NCI-H1105 treated with DMSO at 0.1 percent for 48 hours (cell line): ENCODE measurements at regions not wholly inside any gene's neighbourhood (a gene's known extent, or its start where the extent isn't known, plus 50 kb on each side); places are given as distances from the start of the nearest gene placed in this dataset.
A peak's percentile ranks its signal among the peaks of the same experiment; 100 is the strongest.
"Not testable (repeated sequence)": the region's sequence is repeated elsewhere in the genome, so short reads cannot be mapped to it uniquely, and the experiment has no call there.

Experiments used
- DNase-seq: peaks from one replicate; lab custom pipeline; 2025; lab: John Stamatoyannopoulos, UW

DNA sequence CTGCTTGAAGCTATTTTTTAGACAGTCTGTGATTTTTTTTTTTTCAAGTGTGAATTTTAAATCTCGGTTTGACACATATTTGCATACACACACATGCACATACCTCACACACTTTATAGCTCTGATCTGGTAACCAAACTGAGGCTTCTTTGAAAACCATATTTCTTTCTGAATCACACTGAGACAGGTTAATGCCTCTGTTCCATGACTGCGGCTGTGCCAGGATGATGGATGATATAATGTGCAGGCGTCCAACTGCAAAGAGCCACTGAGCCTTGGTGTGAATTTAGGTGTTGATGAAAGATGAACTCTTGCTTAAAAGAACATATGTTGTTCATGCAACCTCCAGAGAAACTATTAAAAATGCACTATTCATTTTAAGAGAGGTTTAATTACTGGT lies 504.0 kb upstream of the OLFM3 start:
- DNase-seq: no peak

GRCh38 chr1:102498929-102499328 lies 502.2 kb upstream of the OLFM3 start:
- DNase-seq: no peak

DNA sequence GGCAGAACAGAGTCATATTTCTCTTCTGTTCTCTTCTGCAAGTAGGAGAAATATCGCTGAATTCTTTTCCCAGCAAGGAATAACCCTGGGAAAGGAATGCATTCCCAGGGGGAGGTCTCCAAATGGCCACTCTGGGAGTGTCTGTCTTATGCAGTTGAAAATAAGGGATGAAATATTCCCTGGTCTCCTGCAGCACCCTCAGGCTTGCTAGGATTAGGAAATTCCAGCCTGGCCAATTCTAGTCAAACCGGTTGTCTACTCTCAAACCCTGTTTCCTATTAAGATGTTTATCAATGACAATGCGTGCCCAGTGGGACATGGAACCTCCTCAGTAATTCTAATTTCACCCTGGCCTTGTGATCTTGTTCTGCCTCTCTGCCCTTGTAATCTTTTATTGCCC lies 501.1 kb upstream of the OLFM3 start:
- not testable (repeated sequence) for DNase-seq

- no peak for DNase-seq
Measured at GRCh38 chr1:102472520-102472919, 475.8 kb upstream of the OLFM3 start.

DNA sequence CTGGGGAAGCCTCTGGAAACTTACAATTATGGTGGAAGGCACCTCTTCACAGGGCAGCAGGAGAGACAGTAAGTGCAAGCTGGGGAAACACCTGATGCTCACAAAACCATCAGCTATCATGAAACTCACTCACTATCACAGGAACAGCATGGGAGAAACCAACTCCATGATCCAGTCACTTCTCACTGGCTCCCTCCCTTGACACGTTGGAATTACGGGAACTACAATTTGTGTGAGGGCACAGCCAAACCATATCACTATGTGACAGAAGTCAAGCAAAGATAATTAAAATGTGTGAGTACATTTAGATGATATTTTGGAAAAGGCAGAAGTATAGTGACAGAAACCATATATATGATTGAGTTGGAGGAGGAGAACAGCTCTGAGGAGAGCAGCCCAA lies 474.0 kb upstream of the OLFM3 start:
- no peak for DNase-seq

DNA sequence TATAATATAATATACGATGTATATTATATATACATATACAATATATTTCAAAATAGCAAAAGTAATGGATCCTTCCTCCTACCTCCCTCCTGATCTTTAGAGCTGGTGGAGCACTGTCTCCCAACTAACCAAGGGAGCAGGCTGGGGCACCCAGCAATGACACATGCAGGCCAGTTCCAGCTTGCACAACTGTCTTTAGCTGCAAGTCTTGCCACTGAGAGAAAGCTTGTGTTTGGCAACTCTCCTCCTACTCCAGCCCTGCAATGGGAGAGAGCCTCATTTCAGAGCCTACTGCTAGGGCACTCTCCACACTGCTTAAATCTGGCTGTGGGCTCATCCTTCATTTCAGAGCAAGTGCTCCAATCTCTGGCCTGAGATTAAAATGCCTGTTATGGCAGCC lies 469.8 kb upstream of the OLFM3 start:
- DNase-seq: no peak

DNA sequence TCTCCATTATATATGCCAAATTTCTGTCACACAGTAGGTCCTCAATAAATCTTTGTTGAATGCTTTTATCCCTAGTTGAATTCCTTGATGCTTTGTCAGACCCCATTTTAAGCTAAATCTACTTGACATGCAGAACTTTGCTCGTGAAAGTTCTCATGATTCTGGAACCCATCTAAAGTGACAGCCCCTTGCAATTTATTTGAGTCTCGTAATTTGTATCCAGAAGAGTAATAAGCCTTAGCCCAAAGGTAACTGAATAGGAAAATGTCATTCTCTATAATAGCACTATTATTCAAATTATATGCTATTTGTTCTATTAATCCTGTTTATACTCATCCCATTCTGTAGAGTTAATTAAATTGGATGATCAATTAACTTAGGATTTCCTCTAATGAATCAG lies 466.6 kb upstream of the OLFM3 start:
- DNase-seq: no peak

GRCh38 chr1:102442317-102442716 lies 445.6 kb upstream of the OLFM3 start:
- not testable (repeated sequence) for DNase-seq

DNA sequence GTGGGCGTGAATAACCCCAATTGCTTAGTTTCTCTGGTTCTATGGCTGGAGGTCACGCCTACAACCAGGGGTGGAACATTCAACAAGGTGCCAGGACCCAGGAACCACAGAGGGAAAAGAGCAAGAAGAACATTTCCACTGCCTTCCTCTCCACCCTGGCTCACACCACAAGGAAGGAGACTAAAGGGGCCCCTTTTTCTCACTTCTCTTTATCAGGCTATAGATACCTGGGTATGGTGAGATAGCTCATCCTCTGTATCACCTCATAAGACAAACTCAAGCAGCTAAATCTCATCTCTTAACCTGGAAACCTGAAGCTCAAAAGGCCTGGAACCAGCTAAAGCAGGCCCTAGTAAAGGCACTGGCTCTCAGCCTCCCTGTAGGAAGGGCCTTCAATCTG lies 438.8 kb upstream of the OLFM3 start:
- DNase-seq: no peak

DNA sequence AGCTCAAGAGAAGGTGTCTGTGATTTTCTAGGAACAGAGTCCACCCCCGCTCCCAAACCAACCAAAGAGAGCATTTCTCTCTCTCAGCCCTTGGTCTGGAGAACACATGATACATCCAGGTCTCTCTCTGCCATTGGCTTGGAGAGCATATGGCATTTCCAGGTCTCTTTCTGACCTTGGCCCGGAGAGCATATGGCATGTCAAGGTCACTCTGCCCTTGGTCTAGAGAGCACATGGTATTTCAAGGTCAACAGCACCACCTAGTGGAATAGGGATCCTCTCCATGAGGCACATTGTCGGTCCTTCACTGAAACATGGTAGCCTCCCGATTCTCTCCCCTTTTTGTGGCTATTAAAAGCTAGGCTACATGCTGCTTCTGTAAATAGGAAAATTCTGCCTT lies 437.7 kb upstream of the OLFM3 start:
- peak; percentile 22 for DNase-seq

DNA sequence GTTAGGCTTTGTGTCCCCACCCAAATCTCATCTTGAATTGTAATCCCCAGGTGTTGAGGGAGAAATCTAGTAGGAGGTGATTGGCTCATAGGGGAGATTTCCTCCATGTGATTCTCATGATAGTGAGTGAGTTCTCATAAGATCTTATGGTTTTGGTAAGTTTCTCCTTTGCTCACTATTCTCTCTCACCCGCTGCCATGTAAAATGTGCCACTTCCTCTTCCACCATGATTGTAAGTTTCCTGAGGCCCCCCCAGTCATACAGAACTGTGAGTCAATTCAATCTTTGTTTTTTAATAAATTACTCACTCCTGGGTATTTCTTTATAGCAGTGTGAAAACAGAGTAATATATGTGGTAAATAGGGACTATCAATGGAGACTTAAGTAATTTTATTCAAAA lies 434.5 kb upstream of the OLFM3 start:
- DNase-seq: no peak

DNA sequence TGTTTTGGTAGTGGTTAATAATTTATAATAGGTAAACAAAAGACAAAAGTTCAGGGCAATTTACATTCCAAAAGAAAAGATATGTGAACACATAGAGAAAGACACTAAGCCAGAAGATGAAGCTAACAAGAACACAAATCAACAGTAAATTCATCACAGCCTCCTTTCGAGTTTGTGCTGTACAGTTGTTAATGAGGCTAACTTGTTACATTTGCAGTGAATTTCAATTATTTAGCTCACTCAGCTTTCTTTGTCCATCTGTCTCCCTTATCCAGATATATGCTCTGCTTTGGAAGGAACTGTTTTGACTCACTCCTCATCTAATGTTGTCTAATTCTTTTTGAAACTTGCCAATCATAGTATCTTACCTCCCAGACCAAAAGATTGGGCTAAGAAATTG lies 423.3 kb upstream of the OLFM3 start:
- no peak for DNase-seq
